GM19438 (cell line): ENCODE measurements at regions not wholly inside any gene's neighbourhood (a gene's known extent, or its start where the extent isn't known, plus 50 kb on each side); places are given as distances from the start of the nearest gene placed in this dataset.

ENCODE experiments used
- ATAC-seq: cut with Tn5 transposase; IDR thresholded peaks from one replicate; pipeline ENCODE4 v1.9.1; 2021; ENCODE audit warnings: low read depth; ENCODE audit not compliant: unreplicated experiment

DNA sequence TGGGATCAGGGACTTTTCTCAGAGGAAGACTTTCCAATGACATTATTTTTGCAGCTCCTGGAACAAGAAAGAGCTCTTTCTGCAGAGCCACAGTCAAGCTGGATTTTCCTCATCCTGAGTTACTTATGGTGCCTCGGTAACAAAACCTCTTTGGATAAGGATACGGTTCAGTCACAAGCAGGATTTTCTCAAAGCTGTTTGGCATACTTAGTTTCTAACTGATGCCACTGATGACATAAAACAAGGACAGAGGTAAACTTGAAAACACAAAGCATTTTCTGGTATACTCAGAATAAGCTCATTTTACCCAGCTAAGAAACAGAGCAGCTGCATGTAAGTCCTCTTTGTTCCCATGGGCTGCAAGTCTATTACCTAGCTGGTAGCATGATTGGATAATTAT, 340.9 kb upstream of the MEOX2 start:
- ATAC-seq, result no peak

- ATAC-seq, result no peak
These were observed 340.0 kb upstream of the MEOX2 start for GRCh38 chr7:16026253-16027020.

GRCh38 chr7:16025696-16026095, 339.2 kb upstream of the MEOX2 start:
- ATAC-seq, result no peak

DNA sequence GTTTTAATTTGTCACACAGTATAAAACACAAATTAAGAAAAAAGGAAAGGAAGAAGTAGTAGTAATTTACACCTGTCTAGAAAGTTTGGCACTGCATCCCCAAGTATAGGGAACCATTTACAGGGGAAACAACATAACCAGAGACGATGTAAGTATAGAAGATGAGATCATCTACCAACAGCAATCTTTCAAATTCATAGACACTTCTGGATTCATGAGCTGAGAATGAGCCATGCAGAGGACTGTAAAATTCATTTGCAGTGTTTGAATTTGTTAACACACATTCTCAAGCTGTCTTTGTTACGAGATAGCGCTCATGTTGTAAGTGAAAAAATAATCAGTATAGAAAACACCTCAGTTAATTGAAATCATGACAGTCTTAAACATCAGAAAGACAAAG, 337.0 kb upstream of the MEOX2 start:
- no peak for ATAC-seq

DNA sequence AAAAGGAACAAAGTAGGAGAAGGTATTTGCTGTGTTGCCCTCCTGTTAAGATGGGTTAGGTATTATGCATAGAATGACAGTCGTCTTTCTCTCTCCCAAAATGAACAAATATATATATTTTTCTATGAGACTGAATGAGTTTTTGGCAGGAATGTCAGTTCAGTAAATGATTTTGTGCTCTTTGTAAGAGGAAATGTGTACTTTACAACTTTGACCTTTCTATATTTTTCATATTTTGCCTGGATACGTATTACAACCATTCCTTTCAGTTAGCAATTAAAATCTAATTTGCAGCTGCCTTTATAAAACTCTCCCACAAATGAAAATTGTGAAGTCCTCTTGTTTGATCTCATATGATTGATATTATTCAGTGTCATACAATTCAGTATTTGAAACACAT, 336.6 kb upstream of the MEOX2 start:
- ATAC-seq, result no peak

DNA sequence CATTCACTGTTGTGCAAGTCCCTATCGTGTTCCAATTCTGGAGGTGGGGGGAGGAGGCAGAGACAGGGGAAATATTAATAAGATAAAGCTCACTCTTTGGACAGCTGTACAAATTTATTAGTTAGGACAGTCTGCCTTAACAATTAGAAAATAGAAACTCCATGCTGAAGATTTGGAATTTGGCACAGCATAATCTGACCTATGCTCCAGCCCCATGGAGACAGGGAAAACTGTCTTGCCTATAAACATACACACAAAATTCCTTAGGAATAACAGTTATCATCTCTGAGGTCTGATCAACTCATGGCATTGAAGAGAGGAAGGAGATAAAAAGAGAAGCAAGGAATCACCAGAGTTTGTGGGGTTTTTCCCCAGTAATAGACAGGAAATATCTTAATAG, 335.4 kb upstream of the MEOX2 start:
- ATAC-seq, result no peak

GRCh38 chr7:16015981-16016380, 329.5 kb upstream of the MEOX2 start:
- ATAC-seq, result no peak

GRCh38 chr7:16014031-16014430, 327.5 kb upstream of the MEOX2 start:
- no peak for ATAC-seq

GRCh38 chr7:16007911-16008310, 321.4 kb upstream of the MEOX2 start:
- ATAC-seq, result no peak

DNA sequence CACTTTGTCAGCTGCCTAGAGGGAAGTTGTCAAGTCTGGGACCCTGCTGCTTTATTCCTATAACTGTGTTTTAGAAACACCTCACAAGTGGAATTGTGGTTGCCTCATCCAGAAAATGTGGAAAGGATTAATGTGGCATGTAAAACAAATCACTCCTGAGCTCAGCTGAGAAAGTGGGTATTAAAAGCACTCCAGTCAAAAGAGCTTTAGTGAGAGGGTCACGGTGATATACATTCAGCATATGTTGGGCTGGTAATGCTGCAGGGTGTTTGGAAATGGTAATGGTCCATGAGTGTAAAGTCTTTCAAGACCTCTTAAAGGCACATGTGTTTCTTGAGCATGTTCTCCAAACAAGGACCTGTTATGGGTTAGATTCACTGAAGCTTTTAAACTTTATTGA, 318.2 kb upstream of the MEOX2 start:
- no peak for ATAC-seq

- no peak for ATAC-seq
These were observed 315.0 kb upstream of the MEOX2 start for GRCh38 chr7:16001477-16001876.

DNA sequence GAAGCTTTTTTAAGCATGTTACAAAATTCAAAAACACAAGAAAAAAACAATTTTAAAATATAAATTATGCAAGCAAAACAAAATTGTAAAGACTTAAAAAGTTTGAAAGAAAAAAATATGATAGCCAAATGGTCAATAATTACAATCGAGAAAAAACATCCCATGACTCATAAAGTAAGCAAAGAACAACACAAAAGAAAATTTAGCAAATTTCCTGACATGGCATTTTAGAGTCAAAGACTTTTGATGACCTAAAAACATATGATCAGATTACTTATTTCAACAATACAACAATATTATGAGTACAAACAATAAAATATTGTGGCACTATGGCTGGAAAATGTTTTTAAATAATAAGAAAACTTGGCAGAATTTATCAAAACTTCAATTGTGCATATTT, 312.1 kb upstream of the MEOX2 start:
- ATAC-seq, result no peak

GRCh38 chr7:15995027-15995426, 308.5 kb upstream of the MEOX2 start:
- no peak for ATAC-seq

DNA sequence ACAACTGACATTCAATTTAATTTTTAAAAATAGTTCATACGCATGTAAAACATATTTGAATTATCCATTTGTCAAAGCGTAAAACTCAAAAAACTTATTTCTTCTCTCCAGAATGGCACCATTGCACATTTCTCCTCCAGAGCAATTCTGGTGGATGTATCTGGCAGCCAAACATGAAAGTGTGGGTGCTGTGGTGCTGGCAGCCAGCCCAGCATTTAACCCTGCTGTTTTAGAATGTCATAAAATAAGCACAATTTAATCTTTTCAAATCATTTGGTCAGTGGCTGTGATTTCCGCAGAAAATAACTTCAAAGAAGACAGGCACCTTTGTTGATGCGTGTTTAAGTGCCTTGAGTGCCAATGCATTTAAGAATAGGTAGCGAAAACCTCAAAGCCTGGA, 302.7 kb upstream of the MEOX2 start:
- ATAC-seq, result no peak

DNA sequence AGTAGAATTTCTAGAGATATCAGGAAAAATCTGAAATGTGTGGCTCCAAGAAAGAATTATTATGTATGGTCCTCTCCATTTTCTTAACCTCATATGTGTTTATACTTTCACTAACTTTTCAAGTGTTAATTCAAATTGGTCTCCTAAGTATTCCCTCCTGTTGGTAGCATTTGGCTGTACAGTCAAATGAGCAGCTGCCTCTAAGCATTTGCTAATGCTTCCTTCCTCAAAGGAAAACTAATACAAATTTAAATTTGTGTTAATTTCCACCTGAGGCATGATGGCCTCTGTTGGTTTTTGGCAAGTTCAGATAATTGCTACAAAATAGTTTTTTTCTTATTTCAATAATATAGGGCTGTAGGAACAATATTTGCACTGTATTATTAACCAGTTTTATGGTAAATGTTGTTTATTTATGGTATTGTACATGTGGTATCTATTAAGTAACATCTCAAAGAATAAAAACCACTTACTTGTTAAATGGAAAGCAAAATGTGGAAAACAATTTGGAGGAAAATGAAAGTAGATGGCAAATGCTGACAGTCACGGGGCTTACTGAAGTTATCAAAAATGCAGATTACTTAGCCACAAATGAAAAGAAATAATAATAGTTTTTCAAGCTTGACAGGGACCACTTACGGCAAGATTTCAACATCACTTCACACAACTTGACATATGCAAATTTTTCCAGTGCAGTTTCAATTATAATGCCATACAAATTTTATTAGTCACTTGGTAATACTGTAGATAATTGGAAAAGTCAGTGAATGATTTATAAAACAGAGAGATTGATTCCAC, 299.3 kb upstream of the MEOX2 start:
- ATAC-seq, result no peak

DNA sequence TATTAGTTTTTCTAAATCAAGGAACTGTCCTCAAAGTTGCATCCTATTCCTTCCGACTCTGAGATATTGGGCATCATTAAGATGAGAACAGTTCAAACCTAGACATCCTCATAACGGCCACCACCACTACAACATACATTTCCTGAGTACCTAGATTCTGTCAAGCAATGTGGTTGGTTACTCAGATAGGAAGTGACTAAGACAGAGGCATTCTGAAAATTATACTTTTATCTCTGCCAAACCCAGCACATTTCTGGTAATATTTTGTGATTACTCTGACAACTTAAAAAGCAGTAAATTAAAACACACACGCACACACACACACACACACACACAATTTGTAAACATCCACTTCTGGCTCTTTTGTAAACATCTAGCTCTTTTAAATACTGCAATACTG, 291.2 kb upstream of the MEOX2 start:
- ATAC-seq, result no peak

- ATAC-seq, result no peak
These were observed 286.4 kb upstream of the MEOX2 start for GRCh38 chr7:15972862-15973275.

DNA sequence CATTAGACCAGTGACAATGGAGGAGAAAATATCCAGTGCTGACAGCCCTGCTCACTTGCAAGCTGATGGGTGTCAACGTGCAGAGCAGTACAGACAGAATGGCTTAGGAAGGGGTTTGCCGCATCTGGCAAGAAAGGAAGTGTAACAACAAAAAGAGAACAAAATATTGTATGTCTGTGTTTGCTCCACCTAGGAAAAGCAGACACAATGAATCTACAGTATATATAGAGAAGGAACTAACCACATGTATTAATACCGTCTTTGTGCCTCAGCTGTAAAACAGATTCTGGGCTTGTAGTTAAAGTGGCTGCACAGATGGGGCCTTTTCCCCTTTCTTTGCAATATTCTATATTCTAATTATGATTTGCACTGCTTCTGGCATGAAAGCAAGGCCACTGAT, 281.1 kb upstream of the MEOX2 start:
- ATAC-seq, result no peak

GRCh38 chr7:15967121-15967520, 280.6 kb upstream of the MEOX2 start:
- no peak for ATAC-seq

DNA sequence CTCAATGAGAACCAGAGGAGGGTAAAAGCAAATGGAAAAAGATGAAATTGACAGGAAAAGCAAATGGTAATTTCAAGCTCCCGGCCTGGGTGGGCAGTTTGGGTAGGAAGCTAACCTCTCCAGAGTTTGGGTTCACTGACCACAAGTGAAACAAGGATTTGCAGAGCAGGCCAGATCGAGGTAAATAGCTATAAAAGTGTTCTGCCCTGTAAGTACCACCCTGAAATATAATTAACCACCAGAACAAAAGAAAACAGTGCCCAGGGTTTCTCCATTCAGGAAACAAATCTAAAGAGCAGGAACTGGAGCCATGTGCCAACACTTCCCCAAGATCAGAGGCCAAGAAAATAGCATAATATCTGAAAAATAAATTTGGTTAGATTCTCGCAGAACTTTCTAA, 276.7 kb upstream of the MEOX2 start:
- no peak for ATAC-seq

- no peak for ATAC-seq
These were observed 268.3 kb upstream of the MEOX2 start for GRCh38 chr7:15954671-15955354.

- no peak for ATAC-seq
These were observed 263.8 kb upstream of the MEOX2 start for GRCh38 chr7:15950299-15950698.
